ENCODE measurements at regions not wholly inside any gene's neighbourhood (a gene's known extent, or its start where the extent isn't known, plus 50 kb on each side); places are given as distances from the start of the nearest gene placed in this dataset.

DNA sequence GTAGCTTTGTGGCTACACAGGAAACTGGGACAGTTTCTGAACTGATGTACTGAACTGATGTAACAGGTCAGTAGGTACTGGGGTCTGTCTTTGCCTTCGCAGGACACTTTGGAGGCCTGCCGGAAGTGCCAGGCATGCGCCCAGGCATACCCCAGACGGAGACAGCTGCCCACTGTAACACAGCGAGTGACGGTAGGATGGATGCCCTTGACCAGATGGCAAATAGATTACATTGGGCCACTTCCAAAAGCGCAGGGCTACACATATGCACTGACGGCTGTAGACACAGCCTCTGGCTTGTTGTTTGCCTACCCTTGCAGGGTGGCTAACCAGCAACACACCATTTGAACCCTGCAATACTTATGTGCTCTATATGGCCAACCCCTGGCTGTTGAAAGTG lies 94.1 kb upstream of the TMPO start:
- H3K9me3 Mint-ChIP-seq = no peaks in the 10 kb centered on the region
- H3K9me3 ChIP-seq (ENCODE audit: control insufficient read depth, insufficient read depth, low read length) = no peaks in the 10 kb centered on the region
- H3K4me3 ChIP-seq (ENCODE audit: low read length) = no peak overlapping the region
- H3K27me3 ChIP-seq (ENCODE audit: control insufficient read depth, insufficient read depth, low read length) = no peaks in the 10 kb centered on the region
- WGBS (ENCODE audit: insufficient coverage) = 93% methylated on average over 8 of the region's 8 CpGs
- TF ChIP-seq, protein P1, sequence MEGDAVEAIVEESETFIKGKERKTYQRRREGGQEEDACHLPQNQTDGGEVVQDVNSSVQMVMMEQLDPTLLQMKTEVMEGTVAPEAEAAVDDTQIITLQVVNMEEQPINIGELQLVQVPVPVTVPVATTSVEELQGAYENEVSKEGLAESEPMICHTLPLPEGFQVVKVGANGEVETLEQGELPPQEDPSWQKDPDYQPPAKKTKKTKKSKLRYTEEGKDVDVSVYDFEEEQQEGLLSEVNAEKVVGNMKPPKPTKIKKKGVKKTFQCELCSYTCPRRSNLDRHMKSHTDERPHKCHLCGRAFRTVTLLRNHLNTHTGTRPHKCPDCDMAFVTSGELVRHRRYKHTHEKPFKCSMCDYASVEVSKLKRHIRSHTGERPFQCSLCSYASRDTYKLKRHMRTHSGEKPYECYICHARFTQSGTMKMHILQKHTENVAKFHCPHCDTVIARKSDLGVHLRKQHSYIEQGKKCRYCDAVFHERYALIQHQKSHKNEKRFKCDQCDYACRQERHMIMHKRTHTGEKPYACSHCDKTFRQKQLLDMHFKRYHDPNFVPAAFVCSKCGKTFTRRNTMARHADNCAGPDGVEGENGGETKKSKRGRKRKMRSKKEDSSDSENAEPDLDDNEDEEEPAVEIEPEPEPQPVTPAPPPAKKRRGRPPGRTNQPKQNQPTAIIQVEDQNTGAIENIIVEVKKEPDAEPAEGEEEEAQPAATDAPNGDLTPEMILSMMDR (IDR thresholded peaks at IDR 0.05) = no peak
- H3K4me1 Mint-ChIP-seq = peaks cover 0 to 4% of the 10 kb centered on the region in 2 donors
- DNase-seq (no peak), ATAC-seq (no peak)
- H3K36me3 ChIP-seq (ENCODE audit: control insufficient read depth, insufficient read depth, low read length) = no peaks in the 10 kb centered on the region
- intact Hi-C loops (cut with micrococcal nuclease) = no loop called here
- peaks cover 2 to 8% of the 10 kb centered on the region in 2 donors for H3K27me3 Mint-ChIP-seq (ENCODE audit: low read depth in 2 of 2)
- no peaks in the 10 kb centered on the region for H3K4me1 ChIP-seq (ENCODE audit: control insufficient read depth, insufficient read depth, low read length)
- no peak overlapping the region for H3K4me3 Mint-ChIP-seq
- H3K27ac Mint-ChIP-seq = no peak overlapping the region
- no peaks in the 10 kb centered on the region for H3K36me3 Mint-ChIP-seq
- H3K27ac ChIP-seq (ENCODE audit: low read length) = no peak overlapping the region

DNA sequence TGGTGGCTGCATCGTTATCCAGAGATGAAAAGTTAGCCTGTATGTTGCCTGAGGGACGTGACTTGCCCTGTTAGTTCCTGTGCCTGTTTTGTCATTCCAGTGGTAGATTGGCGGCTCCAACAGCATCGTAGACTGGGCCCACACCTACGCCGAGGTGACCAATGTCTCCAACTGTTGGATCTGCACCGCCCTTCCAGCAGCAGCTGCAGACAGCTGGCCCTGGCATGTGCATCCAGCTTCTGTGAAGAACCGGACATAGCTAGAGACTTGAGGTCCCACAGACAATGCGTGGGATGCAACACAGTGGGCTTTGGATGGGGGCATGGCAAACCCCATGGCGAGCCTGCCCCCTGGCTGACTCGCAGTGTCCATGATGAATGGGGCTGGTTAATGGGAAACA lies 93.0 kb upstream of the TMPO start:
- Mint-ChIP-seq H3K27me3 (ENCODE audit: low read depth in 2 of 2) (peaks cover 0 to 8% of the 10 kb centered on the region in 2 donors), H3K9me3 (no peaks in the 10 kb centered on the region), H3K4me1 (peaks cover 0 to 4% of the 10 kb centered on the region in 2 donors), H3K27ac (no peak overlapping the region), H3K36me3 (no peaks in the 10 kb centered on the region), H3K4me3 (no peak overlapping the region)
- no peaks in the 10 kb centered on the region for H3K27me3 ChIP-seq (ENCODE audit: control insufficient read depth, insufficient read depth, low read length)
- TF ChIP-seq, protein P1 (IDR thresholded peaks at IDR 0.05) = no peak
- no peaks in the 10 kb centered on the region for H3K4me1 ChIP-seq (ENCODE audit: control insufficient read depth, insufficient read depth, low read length)
- H3K27ac ChIP-seq (ENCODE audit: low read length) = no peak overlapping the region
- ATAC-seq (no peak), DNase-seq (no peak)
- no peaks in the 10 kb centered on the region for H3K9me3 ChIP-seq (ENCODE audit: control insufficient read depth, insufficient read depth, low read length)
- no peak overlapping the region for H3K4me3 ChIP-seq (ENCODE audit: low read length)
- 93% methylated on average over 11 of the region's 11 CpGs for WGBS (ENCODE audit: insufficient coverage)
- intact Hi-C loops (cut with micrococcal nuclease) = no loop called here
- no peaks in the 10 kb centered on the region for H3K36me3 ChIP-seq (ENCODE audit: control insufficient read depth, insufficient read depth, low read length)

DNA sequence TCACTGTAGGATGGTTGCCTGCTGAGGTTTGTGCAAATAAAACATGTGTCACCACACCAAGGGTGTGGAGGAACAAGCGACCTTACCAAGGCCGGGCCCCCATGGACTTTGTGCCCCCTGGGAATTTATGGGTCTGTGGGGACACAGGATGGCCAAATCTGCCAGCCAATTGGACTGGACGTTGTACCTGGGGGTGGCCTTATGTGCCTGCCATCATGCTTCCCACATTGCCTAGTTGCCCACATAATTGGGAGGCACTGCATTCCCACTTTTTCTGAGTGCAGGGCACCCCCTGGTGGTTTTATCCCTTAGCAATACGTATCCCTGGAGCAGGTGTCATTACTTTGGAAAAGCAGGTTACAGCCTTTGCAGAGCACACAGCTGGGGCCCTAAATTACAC lies 92.6 kb upstream of the TMPO start:
- no peaks in the 10 kb centered on the region for H3K4me1 ChIP-seq (ENCODE audit: control insufficient read depth, insufficient read depth, low read length)
- intact Hi-C loops (cut with micrococcal nuclease) = no loop called here
- Mint-ChIP-seq H3K9me3 (no peaks in the 10 kb centered on the region), H3K4me1 (peaks cover 0 to 4% of the 10 kb centered on the region in 2 donors), H3K4me3 (no peak overlapping the region), H3K27me3 (ENCODE audit: low read depth in 2 of 2) (peaks cover 0 to 8% of the 10 kb centered on the region in 2 donors), H3K36me3 (no peaks in the 10 kb centered on the region), H3K27ac (no peak overlapping the region)
- no peak for DNase-seq
- H3K27me3 ChIP-seq (ENCODE audit: control insufficient read depth, insufficient read depth, low read length) = no peaks in the 10 kb centered on the region
- no peaks in the 10 kb centered on the region for H3K9me3 ChIP-seq (ENCODE audit: control insufficient read depth, insufficient read depth, low read length)
- H3K4me3 ChIP-seq (ENCODE audit: low read length) = no peak overlapping the region
- TF ChIP-seq, protein P1 (IDR thresholded peaks at IDR 0.05) = no peak
- H3K27ac ChIP-seq (ENCODE audit: low read length) = no peak overlapping the region
- H3K36me3 ChIP-seq (ENCODE audit: control insufficient read depth, insufficient read depth, low read length) = no peaks in the 10 kb centered on the region
- 94% methylated on average over 4 of the region's 4 CpGs for WGBS (ENCODE audit: insufficient coverage)
- ATAC-seq = no peak

DNA sequence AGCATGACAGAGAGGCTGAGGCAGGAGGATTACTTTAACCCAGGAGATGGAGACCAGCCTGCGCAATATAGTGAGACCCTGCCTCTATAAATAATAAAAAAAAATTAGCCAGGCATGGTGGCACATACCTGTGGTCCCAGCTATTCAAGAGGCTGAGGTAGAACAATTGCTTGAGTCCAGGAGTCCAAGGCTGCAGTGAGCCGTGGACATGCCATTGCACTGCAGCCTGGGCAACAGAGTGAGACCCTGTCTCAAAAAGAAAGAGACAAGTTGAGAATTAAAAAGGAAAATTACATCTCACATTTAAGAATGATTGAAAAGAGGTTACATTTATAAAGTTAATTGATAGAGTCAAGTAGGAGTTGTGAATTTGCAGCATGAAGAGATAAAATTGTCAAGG lies 91.4 kb upstream of the TMPO start:
- no peak overlapping the region for H3K4me3 ChIP-seq (ENCODE audit: low read length)
- no peaks in the 10 kb centered on the region for H3K9me3 ChIP-seq (ENCODE audit: control insufficient read depth, insufficient read depth, low read length)
- peaks cover 0 to 4% of the 10 kb centered on the region in 2 donors for H3K4me1 Mint-ChIP-seq
- no peaks in the 10 kb centered on the region for H3K36me3 ChIP-seq (ENCODE audit: control insufficient read depth, insufficient read depth, low read length)
- H3K9me3 Mint-ChIP-seq = no peaks in the 10 kb centered on the region
- no peak overlapping the region for H3K4me3 Mint-ChIP-seq
- intact Hi-C loops (cut with micrococcal nuclease) = loop anchor here (2.0 kb wide), 1 partner anchor 109 kb away; no protein-coding TSS in a partner anchor
- H3K27ac Mint-ChIP-seq = no peak overlapping the region
- no peaks in the 10 kb centered on the region for H3K4me1 ChIP-seq (ENCODE audit: control insufficient read depth, insufficient read depth, low read length)
- DNase-seq (no peak), ATAC-seq (no peak)
- no peak overlapping the region for H3K27ac ChIP-seq (ENCODE audit: low read length)
- H3K27me3 Mint-ChIP-seq (ENCODE audit: low read depth in 2 of 2) = peaks cover 0 to under 1% of the 10 kb centered on the region in 2 donors
- H3K36me3 Mint-ChIP-seq = no peaks in the 10 kb centered on the region
- no peaks in the 10 kb centered on the region for H3K27me3 ChIP-seq (ENCODE audit: control insufficient read depth, insufficient read depth, low read length)
- TF ChIP-seq, protein P1 (IDR thresholded peaks at IDR 0.05) = no peak
- 70% methylated on average over 2 of the region's 2 CpGs for WGBS (ENCODE audit: insufficient coverage)
